ENCODE measurements at regions not wholly inside any gene's neighbourhood (a gene's known extent, or its start where the extent isn't known, plus 50 kb on each side); places are given as distances from the start of the nearest gene placed in this dataset.

DNA sequence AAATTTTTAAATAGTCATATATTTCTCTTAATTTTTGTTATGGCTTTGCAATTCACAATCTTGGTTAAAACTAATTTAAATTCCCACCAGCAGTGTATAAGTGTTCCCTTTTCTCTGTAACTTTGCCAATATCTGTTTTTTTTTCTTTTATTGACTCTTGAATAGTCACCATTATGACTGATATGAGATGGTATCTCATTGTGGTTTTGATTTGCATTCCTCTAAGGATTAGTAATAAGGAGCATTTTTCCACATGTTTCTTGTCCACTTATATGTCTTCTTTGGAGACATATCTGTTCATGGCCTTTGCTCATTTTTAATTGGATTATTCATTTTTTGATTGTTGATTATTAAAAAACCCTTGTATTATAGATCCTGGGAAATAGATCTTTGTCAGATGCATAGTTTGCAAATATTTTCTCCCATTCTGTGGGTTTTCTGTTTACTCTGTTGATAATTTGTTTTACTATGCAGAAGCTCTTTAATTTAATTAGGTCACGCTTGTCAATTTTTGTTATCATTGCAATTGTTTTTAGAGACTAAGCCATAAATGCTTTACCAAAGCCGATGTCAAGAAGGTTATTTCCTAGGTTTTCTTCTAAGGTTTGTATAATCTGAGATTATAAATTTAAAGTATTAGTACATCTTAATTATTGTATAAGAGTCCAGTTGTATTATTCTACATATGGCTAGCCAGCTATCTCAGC is 610.9 kb downstream of the CHSY3 start (continued):
- TF ChIP-seq EGR1 (IDR thresholded peaks at IDR 0.05; ENCODE audit: low read depth) (peak; percentile 42; the same call in 1 of the 2 replicates), SRF (IDR thresholded peaks at IDR 0.05; ENCODE audit: low read depth) (peak; percentile 61; the same call in 1 of the 2 replicates), CEBPB (IDR thresholded peaks at IDR 0.05; ENCODE audit: low read depth) (peak; percentile 56; the same call in 1 of the 2 replicates)

DNA sequence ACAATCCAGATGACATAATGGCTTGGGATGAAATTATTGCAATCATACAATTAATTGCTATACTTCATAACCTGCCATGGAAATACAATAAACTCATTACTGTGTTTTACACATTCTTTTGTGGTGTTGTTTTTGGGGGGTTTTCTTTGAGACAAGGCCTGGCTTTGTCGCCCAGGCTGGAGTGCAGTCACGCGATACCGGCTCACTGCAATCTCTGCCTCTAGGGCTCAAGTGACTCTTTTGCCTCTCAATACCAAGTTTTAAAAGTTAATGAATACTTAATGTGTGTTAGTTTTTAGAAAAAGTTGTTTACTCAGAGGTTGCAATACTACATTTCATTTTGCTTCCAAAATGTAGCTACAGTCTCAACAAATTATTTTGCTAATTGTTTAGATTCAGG is 598.4 kb downstream of the CHSY3 start:
- intact Hi-C loops (cut with micrococcal nuclease) = no loop called here
- no peaks in the 10 kb centered on the region for H3K9me3 ChIP-seq (ENCODE audit: control insufficient read depth in 1 of 2, insufficient read depth in 1 of 2, low read depth in 1 of 2, low read length in 2 of 2)
- H3K79me2 ChIP-seq (ENCODE audit: insufficient read depth, low read length) = no peaks in the 10 kb centered on the region
- POLR2A ChIA-PET = no interaction called here
- no peak overlapping the region for H2AFZ ChIP-seq (ENCODE audit: low read depth, low read length, poor library complexity, severe bottlenecking)
- TF ChIP-seq, protein P1, sequence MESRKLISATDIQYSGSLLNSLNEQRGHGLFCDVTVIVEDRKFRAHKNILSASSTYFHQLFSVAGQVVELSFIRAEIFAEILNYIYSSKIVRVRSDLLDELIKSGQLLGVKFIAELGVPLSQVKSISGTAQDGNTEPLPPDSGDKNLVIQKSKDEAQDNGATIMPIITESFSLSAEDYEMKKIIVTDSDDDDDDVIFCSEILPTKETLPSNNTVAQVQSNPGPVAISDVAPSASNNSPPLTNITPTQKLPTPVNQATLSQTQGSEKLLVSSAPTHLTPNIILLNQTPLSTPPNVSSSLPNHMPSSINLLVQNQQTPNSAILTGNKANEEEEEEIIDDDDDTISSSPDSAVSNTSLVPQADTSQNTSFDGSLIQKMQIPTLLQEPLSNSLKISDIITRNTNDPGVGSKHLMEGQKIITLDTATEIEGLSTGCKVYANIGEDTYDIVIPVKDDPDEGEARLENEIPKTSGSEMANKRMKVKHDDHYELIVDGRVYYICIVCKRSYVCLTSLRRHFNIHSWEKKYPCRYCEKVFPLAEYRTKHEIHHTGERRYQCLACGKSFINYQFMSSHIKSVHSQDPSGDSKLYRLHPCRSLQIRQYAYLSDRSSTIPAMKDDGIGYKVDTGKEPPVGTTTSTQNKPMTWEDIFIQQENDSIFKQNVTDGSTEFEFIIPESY (IDR thresholded peaks at IDR 0.05; ENCODE audit: extremely low read depth, insufficient replicate concordance, low read length) = no peak
- TF ChIP-seq, protein P2, sequence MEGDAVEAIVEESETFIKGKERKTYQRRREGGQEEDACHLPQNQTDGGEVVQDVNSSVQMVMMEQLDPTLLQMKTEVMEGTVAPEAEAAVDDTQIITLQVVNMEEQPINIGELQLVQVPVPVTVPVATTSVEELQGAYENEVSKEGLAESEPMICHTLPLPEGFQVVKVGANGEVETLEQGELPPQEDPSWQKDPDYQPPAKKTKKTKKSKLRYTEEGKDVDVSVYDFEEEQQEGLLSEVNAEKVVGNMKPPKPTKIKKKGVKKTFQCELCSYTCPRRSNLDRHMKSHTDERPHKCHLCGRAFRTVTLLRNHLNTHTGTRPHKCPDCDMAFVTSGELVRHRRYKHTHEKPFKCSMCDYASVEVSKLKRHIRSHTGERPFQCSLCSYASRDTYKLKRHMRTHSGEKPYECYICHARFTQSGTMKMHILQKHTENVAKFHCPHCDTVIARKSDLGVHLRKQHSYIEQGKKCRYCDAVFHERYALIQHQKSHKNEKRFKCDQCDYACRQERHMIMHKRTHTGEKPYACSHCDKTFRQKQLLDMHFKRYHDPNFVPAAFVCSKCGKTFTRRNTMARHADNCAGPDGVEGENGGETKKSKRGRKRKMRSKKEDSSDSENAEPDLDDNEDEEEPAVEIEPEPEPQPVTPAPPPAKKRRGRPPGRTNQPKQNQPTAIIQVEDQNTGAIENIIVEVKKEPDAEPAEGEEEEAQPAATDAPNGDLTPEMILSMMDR (IDR thresholded peaks at IDR 0.05 in 2 of 3, conservative IDR thresholded peaks at IDR 0.05 in 1 of 3; ENCODE audit: borderline replicate concordance in 1 of 3, insufficient read depth in 1 of 3, low read depth in 2 of 3, low read length in 2 of 3) = no peak
- TF ChIP-seq RAD21 (IDR thresholded peaks at IDR 0.05; ENCODE audit: low read depth) (no peak), JUND (IDR thresholded peaks at IDR 0.05) (no peak), ZFX (IDR thresholded peaks at IDR 0.05) (no peak), ZNF274 (IDR thresholded peaks at IDR 0.05; ENCODE audit: low read depth, low read length) (no peak), ELF1 (IDR thresholded peaks at IDR 0.05; ENCODE audit: borderline replicate concordance, low read depth) (no peak), TCF7L2 (IDR thresholded peaks at IDR 0.05; ENCODE audit: borderline replicate concordance, extremely low read depth, insufficient read depth, insufficient read length) (no peak), EZH2phosphoT487 (IDR thresholded peaks at IDR 0.05; ENCODE audit: borderline replicate concordance) (no peak), SP1 (IDR thresholded peaks at IDR 0.05; ENCODE audit: low read depth) (no peak), SRF (IDR thresholded peaks at IDR 0.05; ENCODE audit: low read depth) (no peak), SIN3A (IDR thresholded peaks at IDR 0.05; ENCODE audit: low read depth) (no peak)
- TF ChIP-seq, protein P3, sequence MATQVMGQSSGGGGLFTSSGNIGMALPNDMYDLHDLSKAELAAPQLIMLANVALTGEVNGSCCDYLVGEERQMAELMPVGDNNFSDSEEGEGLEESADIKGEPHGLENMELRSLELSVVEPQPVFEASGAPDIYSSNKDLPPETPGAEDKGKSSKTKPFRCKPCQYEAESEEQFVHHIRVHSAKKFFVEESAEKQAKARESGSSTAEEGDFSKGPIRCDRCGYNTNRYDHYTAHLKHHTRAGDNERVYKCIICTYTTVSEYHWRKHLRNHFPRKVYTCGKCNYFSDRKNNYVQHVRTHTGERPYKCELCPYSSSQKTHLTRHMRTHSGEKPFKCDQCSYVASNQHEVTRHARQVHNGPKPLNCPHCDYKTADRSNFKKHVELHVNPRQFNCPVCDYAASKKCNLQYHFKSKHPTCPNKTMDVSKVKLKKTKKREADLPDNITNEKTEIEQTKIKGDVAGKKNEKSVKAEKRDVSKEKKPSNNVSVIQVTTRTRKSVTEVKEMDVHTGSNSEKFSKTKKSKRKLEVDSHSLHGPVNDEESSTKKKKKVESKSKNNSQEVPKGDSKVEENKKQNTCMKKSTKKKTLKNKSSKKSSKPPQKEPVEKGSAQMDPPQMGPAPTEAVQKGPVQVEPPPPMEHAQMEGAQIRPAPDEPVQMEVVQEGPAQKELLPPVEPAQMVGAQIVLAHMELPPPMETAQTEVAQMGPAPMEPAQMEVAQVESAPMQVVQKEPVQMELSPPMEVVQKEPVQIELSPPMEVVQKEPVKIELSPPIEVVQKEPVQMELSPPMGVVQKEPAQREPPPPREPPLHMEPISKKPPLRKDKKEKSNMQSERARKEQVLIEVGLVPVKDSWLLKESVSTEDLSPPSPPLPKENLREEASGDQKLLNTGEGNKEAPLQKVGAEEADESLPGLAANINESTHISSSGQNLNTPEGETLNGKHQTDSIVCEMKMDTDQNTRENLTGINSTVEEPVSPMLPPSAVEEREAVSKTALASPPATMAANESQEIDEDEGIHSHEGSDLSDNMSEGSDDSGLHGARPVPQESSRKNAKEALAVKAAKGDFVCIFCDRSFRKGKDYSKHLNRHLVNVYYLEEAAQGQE (IDR thresholded peaks at IDR 0.05; ENCODE audit: low read depth) = no peak
- ATAC-seq (no peak), DNase-seq (ENCODE audit: low read depth, low spot score) (no peak)
- RAD21 ChIA-PET (ENCODE audit: low non-redundant PET in 1 of 2, low total read pairs in 2 of 2, uncharacterized antibody in 2 of 2, unreplicated experiment in 2 of 2) = no interaction called here
- no peak overlapping the region for H3K4me3 ChIP-seq (replicated peaks in 1 of 2; ENCODE audit: low read depth in 1 of 2, low read length in 2 of 2)
- no peaks in the 10 kb centered on the region for H3K9me2 ChIP-seq (ENCODE audit: insufficient read depth)
- H3K27ac ChIP-seq (ENCODE audit: low read depth, low read length) = no peak overlapping the region
- H3K9ac ChIP-seq (ENCODE audit: low read length) = no peak overlapping the region
- H4K20me1 ChIP-seq (ENCODE audit: insufficient read depth) = no peaks in the 10 kb centered on the region
- no peaks in the 10 kb centered on the region for H3K36me3 ChIP-seq (ENCODE audit: control insufficient read depth in 1 of 2, insufficient read depth in 2 of 2, low read length in 2 of 2)
- CTCF ChIA-PET = no interaction called here
- no peak overlapping the region for H3K4me2 ChIP-seq (ENCODE audit: low read length)
- no peaks in the 10 kb centered on the region for H3K27me3 ChIP-seq (ENCODE audit: insufficient read depth, low read length)
- BruUV-seq (replicated peaks) = no TSS peak
- H3K4me1 ChIP-seq (ENCODE audit: control insufficient read depth in 1 of 2, insufficient read depth in 2 of 2, low read length in 2 of 2) = no peaks in the 10 kb centered on the region

Measured in HCT116 (cell line).